ENCODE measurements at regions not wholly inside any gene's neighbourhood (a gene's known extent, or its start where the extent isn't known, plus 50 kb on each side); places are given as distances from the start of the nearest gene placed in this dataset.
A peak's percentile ranks its signal among the peaks of the same experiment; 100 is the strongest.

- H3K4me3 ChIP-seq (ENCODE audit: low read depth, low read length): no peak overlapping the region
- TF ChIP-seq, protein P1, sequence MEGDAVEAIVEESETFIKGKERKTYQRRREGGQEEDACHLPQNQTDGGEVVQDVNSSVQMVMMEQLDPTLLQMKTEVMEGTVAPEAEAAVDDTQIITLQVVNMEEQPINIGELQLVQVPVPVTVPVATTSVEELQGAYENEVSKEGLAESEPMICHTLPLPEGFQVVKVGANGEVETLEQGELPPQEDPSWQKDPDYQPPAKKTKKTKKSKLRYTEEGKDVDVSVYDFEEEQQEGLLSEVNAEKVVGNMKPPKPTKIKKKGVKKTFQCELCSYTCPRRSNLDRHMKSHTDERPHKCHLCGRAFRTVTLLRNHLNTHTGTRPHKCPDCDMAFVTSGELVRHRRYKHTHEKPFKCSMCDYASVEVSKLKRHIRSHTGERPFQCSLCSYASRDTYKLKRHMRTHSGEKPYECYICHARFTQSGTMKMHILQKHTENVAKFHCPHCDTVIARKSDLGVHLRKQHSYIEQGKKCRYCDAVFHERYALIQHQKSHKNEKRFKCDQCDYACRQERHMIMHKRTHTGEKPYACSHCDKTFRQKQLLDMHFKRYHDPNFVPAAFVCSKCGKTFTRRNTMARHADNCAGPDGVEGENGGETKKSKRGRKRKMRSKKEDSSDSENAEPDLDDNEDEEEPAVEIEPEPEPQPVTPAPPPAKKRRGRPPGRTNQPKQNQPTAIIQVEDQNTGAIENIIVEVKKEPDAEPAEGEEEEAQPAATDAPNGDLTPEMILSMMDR (IDR thresholded peaks at IDR 0.05; ENCODE audit: borderline replicate concordance, insufficient read depth, low read depth, low read length): no peak
These were observed 262.2 kb downstream of the ASXL3 start for GRCh38 chr18:33840212-33840593.

DNA sequence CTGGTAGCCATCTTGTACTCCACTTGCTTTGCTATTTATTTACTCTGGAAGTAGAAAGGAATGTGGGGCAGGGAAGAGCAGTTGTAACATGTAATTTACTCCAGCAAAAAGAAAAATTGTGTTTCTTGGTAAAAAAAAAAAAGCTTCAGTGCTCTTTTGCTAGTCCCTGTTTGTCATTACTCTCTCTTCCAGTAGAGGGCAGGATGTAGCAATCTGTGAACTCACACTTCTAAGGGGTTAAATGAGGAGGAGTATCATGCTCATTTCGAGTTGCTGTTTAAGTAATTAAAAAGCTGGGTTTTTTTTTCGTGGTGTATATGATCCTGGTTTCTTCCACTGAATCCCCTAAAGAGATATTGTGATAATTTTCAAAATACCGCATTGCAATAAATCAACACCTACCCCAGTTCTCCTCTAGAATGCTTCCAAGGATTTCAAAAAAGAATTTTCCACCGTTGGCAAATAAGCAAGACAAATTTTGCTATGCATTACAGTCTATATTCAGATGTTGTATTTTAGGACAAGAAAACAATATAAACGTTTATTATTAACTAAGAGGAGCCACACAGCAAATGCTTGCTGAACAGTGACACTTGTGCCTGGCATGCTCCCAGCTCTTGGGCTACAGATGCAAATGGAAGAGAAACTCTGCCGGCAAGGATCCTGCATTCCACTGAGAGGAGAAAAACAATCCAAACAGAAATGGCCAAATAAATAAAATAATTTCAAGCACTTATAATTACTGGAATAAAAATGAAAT is 261.6 kb downstream of the ASXL3 start:
- TF ChIP-seq, protein P1 (IDR thresholded peaks at IDR 0.05; ENCODE audit: borderline replicate concordance, insufficient read depth, low read depth, low read length): peak; percentile 64; the same call in 1 of the 2 replicates
- no peak overlapping the region for H3K4me3 ChIP-seq (ENCODE audit: low read depth, low read length)

- TF ChIP-seq, protein P1 (IDR thresholded peaks at IDR 0.05; ENCODE audit: borderline replicate concordance, insufficient read depth, low read depth, low read length): no peak
These were observed 260.0 kb downstream of the ASXL3 start for GRCh38 chr18:33838054-33838453.

DNA sequence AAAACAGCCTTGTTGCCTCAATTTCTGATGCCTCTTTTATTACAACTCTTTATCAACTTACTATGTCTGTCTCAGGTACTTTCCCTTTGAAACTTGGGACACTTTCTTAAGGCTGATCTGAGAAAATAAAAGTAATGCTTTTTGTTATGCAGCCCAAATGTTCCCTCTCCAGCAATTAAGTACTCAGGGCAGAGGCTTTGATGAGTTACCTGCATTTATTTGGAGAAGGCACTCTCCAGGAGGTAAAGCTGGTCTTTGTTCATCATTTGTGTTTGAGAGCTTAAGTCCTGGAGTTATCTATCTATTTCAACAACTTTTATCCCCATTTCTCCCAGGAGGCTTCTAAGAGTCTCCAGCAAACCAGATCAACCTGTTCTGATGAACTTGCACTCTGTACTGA is 259.2 kb downstream of the ASXL3 start:
- no peak overlapping the region for H3K4me3 ChIP-seq (ENCODE audit: low read depth, low read length)
- TF ChIP-seq, protein P1 (IDR thresholded peaks at IDR 0.05; ENCODE audit: borderline replicate concordance, insufficient read depth, low read depth, low read length): no peak

More at GRCh38 chr18:33838054-33838453, 260.0 kb downstream of the ASXL3 start:
- no peak overlapping the region for H3K4me3 ChIP-seq (ENCODE audit: low read depth, low read length)

GRCh38 chr18:33836564-33836963 is 258.5 kb downstream of the ASXL3 start:
- TF ChIP-seq, protein P1 (IDR thresholded peaks at IDR 0.05; ENCODE audit: borderline replicate concordance, insufficient read depth, low read depth, low read length): no peak
- no peak overlapping the region for H3K4me3 ChIP-seq (ENCODE audit: low read depth, low read length)

DNA sequence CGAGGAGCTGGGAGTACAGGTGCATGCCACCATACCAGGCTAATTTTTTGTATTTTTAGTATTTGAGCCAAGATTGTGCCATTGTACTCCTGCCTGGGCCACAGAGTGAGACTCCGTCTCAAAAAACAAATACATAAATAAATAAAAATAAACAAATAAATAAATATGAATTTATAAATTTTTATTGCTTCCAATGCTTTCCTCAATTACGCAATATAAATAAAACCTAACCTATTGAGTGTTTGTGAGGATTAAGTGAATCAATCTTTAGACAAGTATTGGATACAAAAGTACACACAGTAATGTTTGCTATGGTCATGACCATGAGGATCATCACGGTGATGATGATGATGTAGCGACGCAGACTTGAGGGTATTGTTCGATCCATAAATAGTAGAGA is 257.4 kb downstream of the ASXL3 start:
- TF ChIP-seq, protein P1 (IDR thresholded peaks at IDR 0.05; ENCODE audit: borderline replicate concordance, insufficient read depth, low read depth, low read length): no peak
- no peak overlapping the region for H3K4me3 ChIP-seq (ENCODE audit: low read depth, low read length)

DNA sequence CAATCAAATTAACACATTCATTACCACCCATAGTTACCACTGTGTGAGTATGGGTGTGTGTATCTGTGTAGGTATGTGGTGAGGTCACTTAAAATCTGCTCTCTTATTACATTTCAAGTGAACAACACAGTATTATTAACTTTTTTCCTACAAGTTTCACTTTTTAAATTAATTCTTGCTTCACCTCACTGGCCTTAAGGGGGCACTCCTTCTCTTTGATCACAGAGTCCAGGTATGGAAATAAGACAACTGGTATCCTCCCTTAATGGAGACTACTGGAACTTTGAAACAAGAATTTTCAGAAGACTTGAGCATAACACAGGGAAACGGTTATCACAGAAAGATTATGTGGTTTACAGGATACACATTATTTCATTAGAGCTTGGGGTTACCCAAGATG is 255.8 kb downstream of the ASXL3 start:
- TF ChIP-seq, protein P1 (IDR thresholded peaks at IDR 0.05; ENCODE audit: borderline replicate concordance, insufficient read depth, low read depth, low read length): no peak
- H3K4me3 ChIP-seq (ENCODE audit: low read depth, low read length): no peak overlapping the region

All from GM12875 (cell line).